Upper lobe of left lung (tissue), 4 donors: ENCODE measurements at regions not wholly inside any gene's neighbourhood (a gene's known extent, or its start where the extent isn't known, plus 50 kb on each side); places are given as distances from the start of the nearest gene placed in this dataset.

Source experiments
- POLR2A ChIP-seq, 4 donors: fragments of 450-650 bp; IDR thresholded peaks; one replicate each; pipeline ENCODE4 v1.5.1; 2016 to 2017; ENCODE audit warnings: antibody characterized with exemption in 4 of 4, mild to moderate bottlenecking in 2 of 4
- TF ChIP-seq, protein P1 (sequence below), 6 experiments: fragments of 450-650 bp in 4 of 6; fragments of 200-600 bp in 2 of 6; sonication (generic) in 2 of 6; IDR thresholded peaks; one replicate each; pipeline ENCODE4 v1.5.1; 2016 to 2019; ENCODE audit warnings: antibody characterized with exemption in 6 of 6

- TF ChIP-seq, protein P1, sequence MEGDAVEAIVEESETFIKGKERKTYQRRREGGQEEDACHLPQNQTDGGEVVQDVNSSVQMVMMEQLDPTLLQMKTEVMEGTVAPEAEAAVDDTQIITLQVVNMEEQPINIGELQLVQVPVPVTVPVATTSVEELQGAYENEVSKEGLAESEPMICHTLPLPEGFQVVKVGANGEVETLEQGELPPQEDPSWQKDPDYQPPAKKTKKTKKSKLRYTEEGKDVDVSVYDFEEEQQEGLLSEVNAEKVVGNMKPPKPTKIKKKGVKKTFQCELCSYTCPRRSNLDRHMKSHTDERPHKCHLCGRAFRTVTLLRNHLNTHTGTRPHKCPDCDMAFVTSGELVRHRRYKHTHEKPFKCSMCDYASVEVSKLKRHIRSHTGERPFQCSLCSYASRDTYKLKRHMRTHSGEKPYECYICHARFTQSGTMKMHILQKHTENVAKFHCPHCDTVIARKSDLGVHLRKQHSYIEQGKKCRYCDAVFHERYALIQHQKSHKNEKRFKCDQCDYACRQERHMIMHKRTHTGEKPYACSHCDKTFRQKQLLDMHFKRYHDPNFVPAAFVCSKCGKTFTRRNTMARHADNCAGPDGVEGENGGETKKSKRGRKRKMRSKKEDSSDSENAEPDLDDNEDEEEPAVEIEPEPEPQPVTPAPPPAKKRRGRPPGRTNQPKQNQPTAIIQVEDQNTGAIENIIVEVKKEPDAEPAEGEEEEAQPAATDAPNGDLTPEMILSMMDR (IDR thresholded peaks at IDR 0.05), result no peak
- TF ChIP-seq POLR2A (IDR thresholded peaks at IDR 0.05), result no peak
These were observed 267.8 kb downstream of the C1orf94 start for GRCh38 chr1:34444516-34444915.
